ENCODE measurements at regions not wholly inside any gene's neighbourhood (a gene's known extent, or its start where the extent isn't known, plus 50 kb on each side); places are given as distances from the start of the nearest gene placed in this dataset.

- TF ChIP-seq CTCF (conservative IDR thresholded peaks at IDR 0.05), result no peak
- no peak for TF ChIP-seq ZFX (IDR thresholded peaks at IDR 0.05)
Measured at GRCh38 chr20:61026731-61027130, 225.3 kb upstream of the CDH4 start.
